GM12872 (cell line): ENCODE measurements at regions not wholly inside any gene's neighbourhood (a gene's known extent, or its start where the extent isn't known, plus 50 kb on each side); places are given as distances from the start of the nearest gene placed in this dataset.

ENCODE experiments used
- CTCF ChIP-seq: IDR thresholded peaks from 3 replicates; pipeline ENCODE4 v1.5.1; 2011; ENCODE audit warnings: low read depth, mild to moderate bottlenecking, low read length, moderate library complexity; ENCODE audit not compliant: insufficient read depth

DNA sequence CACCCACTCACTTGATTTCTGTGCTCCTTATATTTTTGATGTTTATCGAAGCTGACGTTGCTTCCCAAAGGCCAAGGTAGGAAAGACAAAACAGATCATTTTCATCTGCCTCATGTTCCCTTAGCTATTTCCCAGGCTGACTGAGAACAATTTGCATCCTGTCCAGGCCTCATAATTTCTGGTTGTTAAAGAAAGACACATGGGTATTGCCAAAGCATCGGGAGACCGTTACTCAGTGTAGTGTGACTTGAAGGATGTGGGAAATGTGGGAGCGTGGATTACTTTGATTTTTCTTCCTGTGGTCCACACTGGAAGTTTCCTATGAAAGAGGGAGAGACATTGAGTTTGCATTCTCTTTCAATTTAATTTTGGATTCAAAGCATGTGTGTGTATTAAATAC lies 204.6 kb downstream of the TRIB2 start:
- TF ChIP-seq CTCF, result no peak

GRCh38 chr2:12923907-12924610 lies 207.3 kb downstream of the TRIB2 start:
- no peak for TF ChIP-seq CTCF

DNA sequence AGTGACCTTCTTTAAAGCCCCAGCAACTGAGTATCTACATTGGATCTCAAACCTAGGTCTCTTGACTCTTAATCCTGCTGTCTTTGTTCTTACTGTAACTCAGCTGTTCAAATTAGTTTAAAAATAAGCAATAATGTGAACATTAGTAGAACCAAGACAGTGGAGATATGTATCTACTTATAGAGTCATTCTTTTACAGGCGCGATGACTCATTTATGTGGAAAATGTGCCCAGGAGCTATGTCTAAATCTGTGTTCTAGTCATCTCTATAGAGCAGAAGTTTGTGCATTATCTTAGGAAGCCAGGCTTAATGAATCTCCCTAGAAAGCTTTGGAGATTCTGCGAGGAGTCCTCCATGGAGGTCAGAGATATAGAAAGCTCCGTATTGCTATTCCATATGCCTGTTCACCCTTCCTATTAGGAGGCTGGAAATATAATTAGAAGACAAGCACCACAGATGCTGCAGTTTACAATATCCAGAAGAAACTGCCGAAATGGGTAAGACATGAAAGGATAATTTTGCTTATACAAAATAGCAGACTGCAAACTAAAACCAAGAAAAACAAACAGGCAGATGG lies 211.6 kb downstream of the TRIB2 start:
- no peak for TF ChIP-seq CTCF

DNA sequence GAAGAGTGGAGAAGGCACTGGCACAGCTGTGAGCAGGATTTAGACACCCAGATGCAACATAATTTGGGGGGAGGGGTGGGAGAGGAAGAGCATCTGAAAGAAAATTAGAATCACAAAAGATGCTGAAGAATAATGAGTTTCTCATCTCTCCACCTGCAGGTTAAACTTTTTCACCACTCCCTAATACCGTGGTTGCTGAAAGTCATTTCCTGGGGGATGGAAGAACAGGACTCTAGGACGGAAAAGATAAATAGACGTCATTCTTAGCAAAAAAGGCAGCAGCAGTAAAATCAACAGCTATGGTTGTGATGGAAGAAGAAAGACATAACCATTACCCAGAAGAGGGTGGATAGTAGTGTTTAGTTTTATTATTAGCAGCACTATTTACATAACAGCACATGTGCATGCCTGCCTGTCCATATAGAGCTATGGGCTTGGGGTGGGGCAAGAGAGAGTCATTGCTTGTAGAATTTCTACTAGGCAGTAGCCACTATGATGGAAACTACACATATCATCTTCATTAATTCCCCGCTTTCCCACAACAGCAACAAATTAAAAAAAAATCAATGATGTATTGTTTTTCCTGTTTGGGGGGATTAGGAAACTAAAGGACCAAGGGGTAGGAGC lies 212.2 kb downstream of the TRIB2 start:
- TF ChIP-seq CTCF, result no peak

GRCh38 chr2:12929758-12930157 lies 213.0 kb downstream of the TRIB2 start:
- no peak for TF ChIP-seq CTCF

DNA sequence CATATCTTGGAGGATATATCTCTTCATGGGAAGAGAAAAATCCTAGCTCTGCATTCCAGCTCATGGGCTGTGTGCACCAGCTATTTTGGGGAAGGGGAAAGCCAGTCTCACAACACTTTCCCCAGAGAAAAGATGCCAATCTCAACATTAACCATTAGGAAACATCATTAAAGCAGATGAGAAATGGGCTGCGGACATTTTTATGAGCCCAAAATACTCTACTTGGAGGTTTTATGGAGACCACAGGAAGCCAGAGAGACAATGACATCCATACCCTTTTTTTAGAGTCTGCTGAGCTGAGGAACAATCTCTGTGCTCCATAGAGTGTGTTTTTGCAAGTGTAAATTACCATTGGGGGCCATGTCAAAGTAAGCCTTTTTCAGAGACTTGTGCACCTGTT lies 213.7 kb downstream of the TRIB2 start:
- TF ChIP-seq CTCF, result no peak

DNA sequence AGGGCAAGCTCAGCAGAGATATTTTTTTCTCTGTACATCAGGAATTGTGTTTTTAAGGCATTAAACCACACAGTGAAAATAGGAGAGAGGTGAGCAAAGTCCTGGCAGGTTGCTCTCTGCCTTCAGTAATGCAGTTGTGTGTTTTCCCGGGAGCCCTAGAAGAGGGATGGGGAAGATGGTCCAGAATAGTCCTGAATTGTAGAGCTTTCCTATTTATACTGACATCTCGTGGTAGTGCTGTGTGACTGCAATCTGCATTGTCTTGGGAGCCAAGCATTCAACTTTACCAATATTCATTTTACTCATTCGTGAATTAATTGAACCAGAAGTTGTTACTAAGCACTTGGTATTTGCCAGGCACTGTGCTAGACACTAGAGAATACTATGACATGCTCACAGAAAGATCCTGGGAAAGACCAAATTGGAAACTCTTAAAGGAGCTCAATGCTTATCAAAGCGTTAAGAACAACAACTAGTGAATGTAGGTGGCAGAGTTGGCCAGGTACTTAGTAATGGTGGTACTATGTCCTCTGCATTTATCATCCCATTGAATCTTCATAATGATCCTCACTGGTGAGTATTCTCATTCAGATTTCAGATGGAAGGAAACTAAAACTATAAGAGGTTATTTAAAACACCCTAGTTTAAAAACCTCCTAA lies 214.6 kb downstream of the TRIB2 start:
- peak; percentile 78 for TF ChIP-seq CTCF
